NCI-H82 (cell line): ENCODE measurements at regions not wholly inside any gene's neighbourhood (a gene's known extent, or its start where the extent isn't known, plus 50 kb on each side); places are given as distances from the start of the nearest gene placed in this dataset.

ENCODE experiments used
- DNase-seq: peaks from one replicate; lab custom pipeline; 2025; lab: John Stamatoyannopoulos, UW

- DNase-seq: no peak
Observed at GRCh38 chrX:8232406-8232805, 61.3 kb upstream of the VCX2 start.

- DNase-seq: no peak
Observed at GRCh38 chrX:8233091-8233490, 62.0 kb upstream of the VCX2 start.

GRCh38 chrX:8235026-8235425 lies 64.0 kb upstream of the VCX2 start:
- DNase-seq: no peak

GRCh38 chrX:8237718-8238117 lies 66.7 kb upstream of the VCX2 start:
- peak; percentile 26 for DNase-seq

GRCh38 chrX:8242431-8243020 lies 71.5 kb upstream of the VCX2 start:
- DNase-seq: no peak

GRCh38 chrX:8244301-8244700 lies 73.2 kb upstream of the VCX2 start:
- no peak for DNase-seq

- no peak for DNase-seq
Observed at GRCh38 chrX:8245411-8245810, 74.3 kb upstream of the VCX2 start.

GRCh38 chrX:8253096-8253495 lies 82.0 kb upstream of the VCX2 start:
- DNase-seq: no peak

- DNase-seq: no peak
Observed at GRCh38 chrX:8254401-8254800, 83.3 kb upstream of the VCX2 start.

- DNase-seq: no peak
Observed at GRCh38 chrX:8272821-8273220, 101.8 kb upstream of the VCX2 start.

GRCh38 chrX:8273451-8273895 lies 102.4 kb upstream of the VCX2 start:
- no peak for DNase-seq

GRCh38 chrX:8274170-8274569 lies 103.1 kb upstream of the VCX2 start:
- DNase-seq: no peak

- no peak for DNase-seq
Observed at GRCh38 chrX:8278557-8278956, 107.5 kb upstream of the VCX2 start.

GRCh38 chrX:8279323-8279722 lies 108.3 kb upstream of the VCX2 start:
- no peak for DNase-seq

- DNase-seq: no peak
Observed at GRCh38 chrX:8284131-8284530, 113.1 kb upstream of the VCX2 start.

- no peak for DNase-seq
Observed at GRCh38 chrX:8288590-8288989, 117.5 kb upstream of the VCX2 start.

GRCh38 chrX:8289523-8289922 lies 118.5 kb upstream of the VCX2 start:
- DNase-seq: no peak

GRCh38 chrX:8297766-8298165 lies 126.7 kb upstream of the VCX2 start:
- DNase-seq: no peak

- no peak for DNase-seq
Observed at GRCh38 chrX:8304668-8305067, 133.6 kb upstream of the VCX2 start.

- DNase-seq: no peak
Observed at GRCh38 chrX:8305350-8305749, 134.3 kb upstream of the VCX2 start.

GRCh38 chrX:8306291-8306925 lies 135.3 kb upstream of the VCX2 start:
- no peak for DNase-seq

- DNase-seq: no peak
Observed at GRCh38 chrX:8310409-8310808, 139.3 kb upstream of the VCX2 start.

- no peak for DNase-seq
Observed at GRCh38 chrX:8313844-8314243, 142.8 kb upstream of the VCX2 start.

- DNase-seq: no peak
Observed at GRCh38 chrX:8314881-8315280, 143.8 kb upstream of the VCX2 start.
